Omental fat pad (tissue), 3 donors: ENCODE measurements at regions not wholly inside any gene's neighbourhood (a gene's known extent, or its start where the extent isn't known, plus 50 kb on each side); places are given as distances from the start of the nearest gene placed in this dataset.

Source experiments
- ATAC-seq: fragments of 150-250 bp; one replicate; pipeline ENCODE4 v1.9.1; 2016; ENCODE audit warnings: mild to moderate bottlenecking, moderate library complexity; ENCODE audit not compliant: low FRiP score
- DNase-seq: peaks from one replicate; pipeline ENCODE4 v3.0.0-alpha.2; 2019; ENCODE audit warnings: low spot score
- TF ChIP-seq, protein P1 (sequence below), 3 donors: fragments of 450-650 bp; IDR thresholded peaks; one replicate each; pipeline ENCODE4 v1.5.1; 2016 to 2017; ENCODE audit warnings: antibody characterized with exemption in 3 of 3, mild to moderate bottlenecking in 3 of 3, moderate library complexity in 2 of 3

DNA sequence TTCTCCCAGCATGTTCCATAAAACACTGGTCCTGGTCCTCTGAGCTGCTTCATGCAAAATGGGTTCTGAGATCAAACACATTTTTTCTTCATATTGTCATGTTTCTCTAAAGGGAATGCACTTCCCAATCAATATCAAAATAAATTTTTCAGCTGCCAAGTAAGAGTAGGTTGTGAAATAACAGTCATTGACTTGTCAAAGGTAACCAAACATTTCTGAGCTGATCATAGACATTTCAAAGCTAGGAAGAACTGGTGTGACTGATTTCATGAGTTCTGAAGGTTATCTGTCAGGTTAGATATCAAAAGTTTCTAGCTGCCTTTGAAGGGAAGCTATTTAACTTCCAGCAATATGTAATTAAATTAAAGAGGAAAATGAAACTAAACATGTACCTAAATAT lies 770.9 kb downstream of the TBL1XR1 start:
- no peak for DNase-seq
- ATAC-seq = no peak
- TF ChIP-seq, protein P1, sequence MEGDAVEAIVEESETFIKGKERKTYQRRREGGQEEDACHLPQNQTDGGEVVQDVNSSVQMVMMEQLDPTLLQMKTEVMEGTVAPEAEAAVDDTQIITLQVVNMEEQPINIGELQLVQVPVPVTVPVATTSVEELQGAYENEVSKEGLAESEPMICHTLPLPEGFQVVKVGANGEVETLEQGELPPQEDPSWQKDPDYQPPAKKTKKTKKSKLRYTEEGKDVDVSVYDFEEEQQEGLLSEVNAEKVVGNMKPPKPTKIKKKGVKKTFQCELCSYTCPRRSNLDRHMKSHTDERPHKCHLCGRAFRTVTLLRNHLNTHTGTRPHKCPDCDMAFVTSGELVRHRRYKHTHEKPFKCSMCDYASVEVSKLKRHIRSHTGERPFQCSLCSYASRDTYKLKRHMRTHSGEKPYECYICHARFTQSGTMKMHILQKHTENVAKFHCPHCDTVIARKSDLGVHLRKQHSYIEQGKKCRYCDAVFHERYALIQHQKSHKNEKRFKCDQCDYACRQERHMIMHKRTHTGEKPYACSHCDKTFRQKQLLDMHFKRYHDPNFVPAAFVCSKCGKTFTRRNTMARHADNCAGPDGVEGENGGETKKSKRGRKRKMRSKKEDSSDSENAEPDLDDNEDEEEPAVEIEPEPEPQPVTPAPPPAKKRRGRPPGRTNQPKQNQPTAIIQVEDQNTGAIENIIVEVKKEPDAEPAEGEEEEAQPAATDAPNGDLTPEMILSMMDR (IDR thresholded peaks at IDR 0.05) = no peak

DNA sequence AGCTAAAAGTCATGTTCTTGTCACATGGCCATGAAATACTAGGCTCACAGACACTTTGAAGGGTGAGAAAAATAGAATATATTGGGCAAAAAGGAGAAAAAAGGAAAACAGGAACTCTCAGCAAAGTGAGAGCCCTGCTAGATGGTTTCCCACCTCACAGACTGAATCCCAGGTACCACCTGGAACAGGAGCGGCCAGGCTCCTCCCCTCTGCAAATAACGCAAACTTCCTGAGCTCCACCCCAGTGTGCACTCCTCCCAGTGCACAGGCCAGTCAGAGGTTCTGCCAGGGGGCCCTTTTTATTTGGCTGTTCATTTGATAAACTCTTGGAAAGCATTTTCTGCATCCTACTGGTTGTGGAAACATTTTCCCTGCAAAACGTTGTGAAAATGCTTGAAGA lies 780.4 kb downstream of the TBL1XR1 start:
- DNase-seq (no peak), ATAC-seq (no peak)
- TF ChIP-seq, protein P1 (IDR thresholded peaks at IDR 0.05) = no peak

DNA sequence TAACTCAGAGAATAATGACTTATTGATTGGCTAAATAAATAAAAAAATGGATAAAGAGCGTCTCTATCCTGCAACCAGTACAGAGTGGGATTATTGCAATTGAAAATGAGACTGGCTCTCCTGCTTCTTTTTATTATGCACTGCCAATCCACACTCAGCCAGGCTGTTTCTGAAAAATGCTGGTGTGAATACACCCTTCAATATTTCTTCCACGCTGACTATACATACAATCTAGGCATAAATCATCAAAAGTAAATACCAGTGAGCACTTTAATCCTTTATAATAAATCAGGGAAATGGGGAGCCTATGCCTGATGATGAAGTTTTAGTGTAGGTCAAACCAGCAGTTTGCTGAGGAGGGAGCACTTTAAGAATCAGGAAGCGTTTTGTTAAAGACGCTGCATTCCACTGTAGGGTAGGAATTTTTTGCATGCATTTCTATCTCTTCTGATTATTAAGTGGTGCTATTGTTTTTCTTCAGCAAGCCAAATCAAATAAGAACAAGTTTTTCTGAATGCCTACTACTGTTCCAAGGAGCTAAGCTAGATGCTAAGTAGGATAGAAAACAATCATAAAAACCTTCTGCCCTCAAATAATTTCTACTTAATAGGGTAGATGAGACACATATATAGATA lies 781.5 kb downstream of the TBL1XR1 start:
- DNase-seq (no peak), ATAC-seq (no peak)
- TF ChIP-seq, protein P1 (IDR thresholded peaks at IDR 0.05) = no peak

DNA sequence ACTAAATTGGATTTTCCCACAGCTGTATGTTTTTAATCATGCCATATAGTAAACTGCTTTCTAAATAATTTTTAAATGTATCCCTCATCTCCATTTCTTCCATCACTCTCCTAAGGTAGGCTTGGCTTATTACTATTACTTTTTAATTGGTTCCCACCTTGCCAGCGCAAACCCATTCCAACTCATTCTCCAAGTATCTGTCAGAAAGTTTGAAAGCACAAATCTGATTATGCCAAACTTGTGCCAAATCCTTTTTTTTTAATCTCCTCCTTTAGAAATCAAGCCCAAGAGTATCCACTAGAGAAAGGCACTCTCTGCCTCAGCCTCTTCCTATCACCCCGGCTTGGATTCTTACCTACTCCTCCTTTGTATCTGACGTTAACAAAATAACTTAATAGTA lies 784.5 kb downstream of the TBL1XR1 start:
- ATAC-seq (no peak), DNase-seq (no peak)
- TF ChIP-seq, protein P1 (IDR thresholded peaks at IDR 0.05) = no peak

DNA sequence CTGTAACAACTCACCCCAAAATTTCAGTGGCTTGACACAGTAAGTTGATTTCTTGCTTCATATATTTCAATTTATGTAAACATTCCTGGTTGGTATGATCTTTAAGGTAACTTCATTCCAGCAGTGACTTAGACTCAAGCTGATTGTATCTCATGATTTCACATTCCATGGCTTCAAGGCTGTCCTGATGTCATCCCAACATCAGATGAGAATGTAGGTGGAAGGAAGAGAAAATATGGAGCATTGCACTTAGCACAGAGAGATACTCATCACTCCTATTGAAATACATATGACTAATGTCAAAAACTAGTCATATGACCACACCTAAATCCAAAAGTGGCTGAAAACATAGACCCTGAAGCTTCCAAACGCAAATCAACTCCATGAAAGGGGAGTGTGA lies 793.8 kb downstream of the TBL1XR1 start:
- ATAC-seq (no peak), DNase-seq (no peak)
- TF ChIP-seq, protein P1 (IDR thresholded peaks at IDR 0.05) = no peak

DNA sequence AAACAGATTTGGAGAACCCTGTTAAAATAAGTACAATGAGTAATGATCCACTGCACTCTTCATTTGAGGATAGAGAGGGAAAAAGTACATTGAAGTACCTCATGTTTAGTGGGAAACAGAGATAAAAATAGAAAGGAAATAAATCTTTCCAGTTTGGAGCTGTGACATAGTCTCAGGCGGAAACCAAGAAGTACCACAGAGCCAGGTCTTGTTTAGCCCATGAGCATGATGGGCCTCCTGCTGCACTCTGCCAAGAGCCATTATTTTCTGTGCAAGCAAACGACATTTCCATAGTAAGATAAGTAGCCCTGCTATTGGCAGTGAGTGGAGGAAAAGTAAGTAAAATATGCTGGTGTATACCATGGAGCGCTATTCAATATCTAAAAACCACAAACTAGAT lies 796.1 kb downstream of the TBL1XR1 start:
- DNase-seq (no peak), ATAC-seq (no peak)
- TF ChIP-seq, protein P1 (IDR thresholded peaks at IDR 0.05) = no peak

DNA sequence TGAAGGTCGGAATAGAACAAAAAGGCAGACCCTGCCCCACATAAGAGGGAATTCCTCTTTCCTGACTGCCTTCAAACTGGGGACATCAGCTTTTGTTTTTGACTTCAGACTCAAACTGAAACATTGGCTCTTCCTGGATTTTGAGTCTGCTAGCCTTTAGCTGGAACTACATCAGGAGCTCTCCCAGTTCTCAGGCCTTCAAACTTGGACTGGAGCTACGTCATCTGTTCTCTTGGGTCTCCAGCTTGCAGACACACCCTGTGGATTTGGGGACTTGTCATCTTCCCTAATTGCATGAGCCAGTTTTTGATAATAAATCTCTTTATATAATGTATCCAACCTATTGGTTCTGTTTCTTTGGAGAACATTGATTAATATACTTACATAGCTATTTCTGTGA lies 798.1 kb downstream of the TBL1XR1 start:
- no peak for ATAC-seq
- no peak for DNase-seq
- TF ChIP-seq, protein P1 (IDR thresholded peaks at IDR 0.05) = no peak
